ENCODE measurements at regions not wholly inside any gene's neighbourhood (a gene's known extent, or its start where the extent isn't known, plus 50 kb on each side); places are given as distances from the start of the nearest gene placed in this dataset.
"Not testable (repeated sequence)": the region's sequence is repeated elsewhere in the genome, so short reads cannot be mapped to it uniquely, and the experiment has no call there.

DNA sequence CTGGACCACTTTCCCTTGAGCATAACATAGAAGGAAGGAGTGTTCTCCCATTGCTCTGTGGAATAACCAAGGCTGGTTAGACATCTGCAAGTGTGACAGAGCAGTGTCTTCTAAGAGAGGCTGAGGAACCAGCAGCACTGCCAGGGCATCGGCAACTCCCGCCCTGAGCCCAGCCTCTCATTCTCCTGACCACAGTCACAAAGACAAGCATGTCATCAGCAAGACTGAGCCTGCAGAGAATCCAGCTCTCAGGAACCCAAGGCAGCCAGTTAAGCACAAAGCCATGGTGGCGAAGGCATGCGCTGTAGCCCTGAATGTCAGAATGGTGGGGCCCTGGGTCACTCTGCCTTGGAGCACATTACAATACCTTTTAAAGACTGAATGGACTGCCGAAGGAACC, 253.9 kb downstream of the AGTPBP1 start:
- DNase-seq = no peak

DNA sequence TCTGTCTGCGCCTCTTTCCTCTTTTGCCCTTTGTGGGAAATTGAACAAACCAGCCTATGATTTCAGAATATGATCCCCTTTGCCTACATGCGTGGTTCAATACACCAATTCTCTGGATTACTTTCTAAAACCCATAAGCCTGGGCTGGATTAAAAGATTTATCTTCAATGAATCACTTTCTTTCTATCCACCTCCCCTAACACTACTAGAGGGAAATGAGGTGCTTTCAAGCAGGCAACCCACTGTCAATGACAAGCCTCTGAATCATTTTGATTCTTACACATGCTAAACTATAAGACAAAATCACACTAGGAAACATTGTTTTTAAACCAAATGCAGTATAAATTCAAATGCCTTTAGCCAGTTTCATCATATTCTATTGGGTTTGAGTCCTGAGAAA, 257.5 kb downstream of the AGTPBP1 start:
- no peak for DNase-seq

- no peak for DNase-seq
These were observed 258.5 kb downstream of the AGTPBP1 start for GRCh38 chr9:85483208-85483607.

DNA sequence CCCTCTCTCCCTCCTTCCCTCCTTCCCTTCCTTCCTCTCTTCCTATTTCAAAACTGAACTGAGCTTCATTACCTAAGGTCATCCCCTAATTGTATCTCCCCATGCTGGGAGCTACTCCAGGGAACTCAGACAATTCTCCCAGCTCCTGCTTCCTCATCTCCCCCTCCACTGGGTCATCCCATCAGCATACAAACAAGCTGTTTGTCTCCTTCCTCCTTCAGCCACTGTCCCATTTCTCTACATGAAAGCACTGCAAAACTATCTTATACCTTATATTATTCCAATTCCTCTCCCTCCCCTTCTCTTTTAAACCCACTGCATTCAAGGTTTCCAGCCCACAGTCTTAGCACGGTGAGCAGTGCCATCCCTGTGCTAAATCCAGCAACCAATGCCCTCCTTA, 262.4 kb downstream of the AGTPBP1 start:
- DNase-seq = no peak

- DNase-seq = no peak
These were observed 262.9 kb downstream of the AGTPBP1 start for GRCh38 chr9:85478847-85479246.

DNA sequence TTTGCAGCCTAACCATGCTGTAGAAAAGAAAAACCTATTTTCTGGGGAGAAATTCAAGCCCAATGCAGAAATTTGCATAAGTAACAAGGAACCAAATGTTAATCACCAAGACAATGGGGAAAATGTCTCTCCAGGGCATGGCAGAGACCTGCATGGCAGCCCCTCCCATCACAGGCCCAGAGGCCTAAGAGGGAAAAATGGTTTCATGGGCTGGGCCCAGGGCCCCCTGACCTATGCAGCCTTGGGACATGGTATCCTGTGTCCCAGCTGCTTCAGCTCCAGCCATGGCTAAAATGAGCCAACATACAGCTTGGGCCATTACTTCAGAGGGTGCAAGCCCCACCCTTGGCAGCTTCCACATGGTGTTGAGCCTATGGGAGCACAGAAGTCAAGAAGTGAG, 266.9 kb downstream of the AGTPBP1 start:
- DNase-seq = not testable (repeated sequence)

DNA sequence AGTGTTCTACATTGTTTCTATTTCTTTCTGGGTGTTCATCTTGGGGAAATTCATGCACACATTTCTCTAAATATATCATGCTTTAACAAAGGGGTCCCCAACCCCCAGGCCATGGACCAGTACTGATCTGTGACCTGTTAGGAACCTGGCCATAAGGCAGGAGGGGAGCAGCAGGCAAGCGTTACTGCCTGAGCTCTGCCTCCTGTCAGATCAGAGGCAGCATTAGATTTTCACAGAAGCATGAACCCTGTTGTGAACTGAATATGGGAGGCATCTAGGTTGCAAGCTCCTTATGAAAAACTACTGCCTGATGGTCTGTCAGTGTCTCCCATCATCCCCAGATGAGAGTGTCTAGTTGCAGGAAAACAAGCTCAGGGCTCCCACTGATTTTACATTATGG, 270.0 kb downstream of the AGTPBP1 start:
- DNase-seq = no peak

DNA sequence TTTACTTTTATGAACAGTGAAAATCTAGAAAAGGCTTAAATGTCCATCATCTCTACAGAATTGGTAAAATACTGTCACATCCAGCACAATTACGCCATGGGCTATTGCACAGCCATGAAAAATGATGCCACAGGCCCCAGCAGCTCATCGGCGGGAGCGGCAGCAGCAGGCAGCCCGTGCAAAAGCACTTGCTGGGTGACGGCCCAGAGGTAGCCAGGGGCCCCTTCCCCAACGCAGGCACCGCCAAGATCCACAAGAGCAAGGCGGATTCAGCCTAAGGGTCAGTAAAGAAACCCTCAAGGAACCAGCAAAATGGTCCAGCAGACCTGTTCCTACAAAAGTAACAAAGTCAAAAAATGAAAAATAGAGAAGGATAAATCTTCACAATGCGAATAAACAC, 272.7 kb downstream of the AGTPBP1 start:
- no peak for DNase-seq

DNA sequence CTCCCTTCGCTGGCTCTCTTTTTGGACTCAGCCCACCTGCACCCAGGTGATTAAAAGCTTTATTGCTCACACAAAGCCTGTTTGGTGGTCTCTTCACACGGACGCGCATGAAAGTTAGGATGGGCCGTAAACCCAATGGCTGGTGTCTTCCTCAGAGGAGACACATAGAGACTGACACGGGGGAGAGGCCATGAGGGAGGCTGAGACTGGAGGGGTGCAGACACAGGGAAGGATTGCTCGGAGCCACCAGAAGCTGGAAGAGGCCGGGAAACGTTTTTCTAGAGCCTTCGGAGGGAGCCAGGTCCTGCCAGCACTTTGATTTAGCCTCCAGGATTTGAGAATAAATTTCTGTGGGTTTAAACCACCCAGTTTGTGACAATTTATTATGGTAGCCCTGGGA, 274.9 kb downstream of the AGTPBP1 start:
- no peak for DNase-seq

GRCh38 chr9:85458114-85458864, 283.5 kb downstream of the AGTPBP1 start:
- not testable (repeated sequence) for DNase-seq

DNA sequence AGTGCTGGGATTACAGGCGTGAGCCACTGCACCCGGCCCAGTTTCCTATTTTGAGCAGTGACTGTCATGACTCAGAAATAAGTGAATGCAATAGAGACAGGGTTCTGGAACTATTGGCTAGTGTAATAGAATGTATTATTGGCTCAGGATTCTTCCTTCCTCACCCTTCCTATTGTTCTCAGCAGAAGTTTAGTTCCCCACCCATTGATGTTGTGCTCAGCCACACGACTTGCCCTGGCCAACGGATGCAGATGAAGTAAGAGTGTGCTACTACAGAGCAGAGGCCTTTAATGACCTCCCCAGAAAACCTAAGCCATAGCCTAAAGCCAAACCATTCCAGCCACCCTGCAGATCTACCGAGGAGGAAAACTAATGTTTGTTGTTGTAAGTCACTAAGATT, 287.9 kb downstream of the AGTPBP1 start:
- DNase-seq = no peak

DNA sequence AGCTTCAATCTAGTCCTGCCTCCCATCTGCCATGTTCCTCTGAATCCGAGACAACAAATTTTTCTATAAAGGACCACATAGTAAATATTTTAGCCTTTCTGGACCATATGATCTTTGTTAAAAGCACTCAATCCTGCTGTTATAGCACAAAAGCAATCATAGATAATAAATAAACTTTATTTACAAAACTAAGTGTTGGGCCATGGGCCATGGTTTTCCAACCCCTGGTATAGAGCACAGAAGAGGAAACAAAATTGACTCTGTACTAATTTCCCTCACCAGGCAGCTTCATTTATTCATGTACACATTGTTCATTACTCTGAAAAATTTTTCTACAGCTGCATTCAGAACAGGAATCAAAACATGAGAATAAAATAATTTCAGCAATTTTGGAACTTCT, 288.9 kb downstream of the AGTPBP1 start:
- DNase-seq = no peak

GRCh38 chr9:85451680-85452079, 290.1 kb downstream of the AGTPBP1 start:
- DNase-seq = no peak

GRCh38 chr9:85445887-85446286, 295.9 kb downstream of the AGTPBP1 start:
- no peak for DNase-seq

- no peak for DNase-seq
These were observed 297.5 kb downstream of the AGTPBP1 start for GRCh38 chr9:85444243-85444642.

- no peak for DNase-seq
These were observed 298.6 kb downstream of the AGTPBP1 start for GRCh38 chr9:85443190-85443598.

DNA sequence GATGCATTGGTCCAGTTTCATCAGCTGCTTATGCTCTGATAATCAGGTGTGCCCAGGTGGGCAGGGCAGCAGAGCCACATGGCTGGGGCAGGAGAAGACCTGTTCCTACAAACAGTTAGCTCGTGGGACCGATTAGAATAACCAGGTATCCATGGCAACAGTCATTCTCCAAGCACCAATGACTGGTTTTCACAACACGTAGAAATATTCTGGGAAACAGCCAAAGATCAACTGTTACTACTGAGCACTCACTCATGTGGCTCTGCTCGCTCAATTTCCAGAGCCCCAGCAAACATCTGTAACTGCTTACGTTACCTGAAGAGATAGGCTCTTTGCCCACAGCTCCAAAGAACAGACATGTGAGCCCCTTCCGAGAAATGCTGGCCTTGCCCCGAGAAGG, 302.0 kb downstream of the AGTPBP1 start:
- DNase-seq = no peak

DNA sequence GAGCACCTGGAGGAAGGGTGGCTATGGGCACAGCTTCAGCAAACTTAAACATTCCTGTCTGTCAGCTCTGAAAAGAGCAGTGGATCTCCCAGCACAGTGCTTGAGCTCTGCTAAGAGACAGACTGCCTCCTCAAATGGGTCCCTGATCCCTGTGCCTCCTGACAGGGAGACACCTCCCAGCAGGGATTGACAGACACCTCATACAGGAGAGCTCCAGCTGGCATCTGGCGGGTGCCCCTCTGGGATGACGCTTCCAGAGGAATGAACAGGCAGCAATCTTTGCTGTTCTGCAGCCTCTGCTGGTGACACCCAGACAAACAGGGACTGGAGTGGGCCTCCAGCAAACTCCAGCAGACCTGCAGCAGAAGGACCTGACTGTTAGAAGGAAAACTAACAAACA, 307.8 kb downstream of the AGTPBP1 start:
- not testable (repeated sequence) for DNase-seq

DNA sequence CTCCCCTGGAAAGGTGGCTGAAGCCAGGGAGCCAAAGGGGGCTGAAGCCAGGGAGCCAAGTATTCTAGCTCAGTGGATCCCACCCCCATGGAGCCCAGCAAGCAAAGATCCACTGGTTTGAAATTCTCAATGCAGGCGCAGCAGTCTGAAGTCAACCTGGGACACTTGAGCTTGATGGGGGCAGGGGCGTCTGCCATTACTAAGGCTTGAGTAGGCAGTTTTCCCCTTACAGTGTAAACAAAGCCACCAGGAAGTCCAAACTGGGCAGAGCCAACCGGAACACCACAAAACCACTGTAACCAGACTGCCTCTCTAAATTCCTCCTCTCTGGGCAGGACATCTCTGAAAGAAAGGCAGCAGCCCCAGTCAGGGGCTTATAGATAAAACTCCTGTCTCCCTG, 308.2 kb downstream of the AGTPBP1 start:
- DNase-seq = not testable (repeated sequence)

DNA sequence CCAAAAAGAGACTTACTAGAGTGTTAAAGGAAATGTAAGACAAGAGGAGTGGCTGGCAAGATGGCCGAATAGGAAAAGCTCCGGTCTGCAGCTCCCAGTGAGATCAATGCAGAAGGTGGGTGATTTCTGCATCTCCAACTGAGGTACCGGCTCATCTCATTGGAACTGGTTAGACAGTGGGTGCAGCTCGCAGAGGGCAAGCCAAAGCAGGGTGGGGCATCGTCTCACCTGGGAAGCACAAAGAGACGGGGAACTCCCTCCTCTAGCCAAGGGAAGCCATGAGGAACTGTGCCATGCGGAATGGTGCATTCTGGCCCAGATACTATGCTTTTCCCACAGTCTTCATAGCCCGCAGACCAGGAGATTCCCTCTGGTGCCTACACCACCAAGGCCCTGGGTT, 308.7 kb downstream of the AGTPBP1 start:
- DNase-seq = no peak

DNA sequence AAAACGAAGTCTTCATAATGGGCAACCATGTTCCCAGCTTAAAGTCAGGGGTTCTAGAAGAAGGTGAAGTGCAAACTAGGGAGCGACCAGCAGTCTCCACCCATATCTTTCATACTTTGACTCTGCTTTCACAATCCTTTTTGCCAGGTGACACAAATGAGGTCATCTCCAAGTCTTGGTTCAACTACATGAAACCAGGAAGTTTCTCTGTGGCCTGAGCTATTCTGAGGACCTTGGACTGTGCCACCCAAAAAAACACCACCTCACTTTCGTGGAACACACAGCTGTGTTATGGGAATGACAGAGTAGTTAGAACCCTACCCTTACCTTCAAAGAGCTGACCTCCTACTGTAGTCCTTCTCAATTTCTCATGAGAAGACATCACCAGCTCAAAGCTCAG, 309.2 kb downstream of the AGTPBP1 start:
- no peak for DNase-seq

GRCh38 chr9:85431339-85432102, 310.2 kb downstream of the AGTPBP1 start:
- DNase-seq = no peak

- no peak for DNase-seq
These were observed 311.0 kb downstream of the AGTPBP1 start for GRCh38 chr9:85430659-85431338.

- DNase-seq = no peak
These were observed 313.5 kb downstream of the AGTPBP1 start for GRCh38 chr9:85428230-85428629.

Measured in activated CD8-positive, alpha-beta memory T cell treated with anti-CD3 and anti-CD28 coated beads, Interleukin-2, amount 50 U/mL, for 4 hours (primary cell).